ENCODE measurements at regions not wholly inside any gene's neighbourhood (a gene's known extent, or its start where the extent isn't known, plus 50 kb on each side); places are given as distances from the start of the nearest gene placed in this dataset.

DNA sequence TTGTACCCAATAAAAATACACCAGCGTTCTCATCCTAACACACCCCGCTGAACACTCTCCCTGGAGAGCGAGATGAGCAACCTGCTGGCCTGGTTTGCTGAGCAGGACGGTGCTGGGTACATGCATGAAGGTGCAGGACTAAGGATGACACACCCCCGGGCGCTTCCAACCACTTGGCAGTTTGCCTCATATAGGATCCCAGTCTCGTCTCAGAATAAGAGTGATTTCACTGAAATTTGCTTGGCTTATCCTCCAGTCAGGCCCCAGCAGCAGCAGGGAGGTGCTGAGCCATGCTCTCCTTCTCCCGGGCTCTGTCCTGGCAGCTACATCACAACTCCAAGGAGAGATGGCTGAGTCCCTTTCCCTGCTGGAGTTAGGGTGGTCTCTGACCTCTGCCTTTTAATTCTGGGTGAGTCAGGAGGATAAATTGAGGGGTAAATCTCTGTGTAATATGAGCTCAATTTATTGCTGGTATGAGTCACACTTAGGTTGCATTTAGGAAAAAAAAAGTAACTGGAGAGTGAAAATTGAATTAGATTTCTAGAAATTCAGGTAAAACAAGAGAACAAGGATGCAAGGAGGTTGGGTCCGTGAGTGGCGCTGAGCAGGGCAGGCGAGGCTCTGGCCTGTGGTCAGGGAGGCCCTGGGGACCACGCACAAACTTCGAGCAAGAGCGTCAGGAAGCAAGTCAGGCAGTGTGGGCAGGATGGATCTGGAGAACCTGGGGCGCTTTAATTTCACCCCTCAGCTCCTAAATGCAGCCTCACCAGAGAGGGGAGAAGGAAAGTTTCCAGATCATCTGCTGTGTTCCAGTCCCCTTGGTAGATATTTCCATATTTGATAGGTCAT, 974.0 kb downstream of the TBC1D22A start:
- no peaks in the 10 kb centered on the region for H3K36me3 ChIP-seq (ENCODE audit: control insufficient read depth, insufficient read depth, low read length)
- no peaks in the 10 kb centered on the region for H3K27me3 ChIP-seq (replicated peaks; ENCODE audit: control insufficient read depth, insufficient read depth, low read length)
- H3K4me3 ChIP-seq (replicated peaks; ENCODE audit: low read depth, low read length) = no peak overlapping the region
- DNase-seq (ENCODE audit: extremely low read depth, insufficient read length) = no peak
- TF ChIP-seq, protein P1, sequence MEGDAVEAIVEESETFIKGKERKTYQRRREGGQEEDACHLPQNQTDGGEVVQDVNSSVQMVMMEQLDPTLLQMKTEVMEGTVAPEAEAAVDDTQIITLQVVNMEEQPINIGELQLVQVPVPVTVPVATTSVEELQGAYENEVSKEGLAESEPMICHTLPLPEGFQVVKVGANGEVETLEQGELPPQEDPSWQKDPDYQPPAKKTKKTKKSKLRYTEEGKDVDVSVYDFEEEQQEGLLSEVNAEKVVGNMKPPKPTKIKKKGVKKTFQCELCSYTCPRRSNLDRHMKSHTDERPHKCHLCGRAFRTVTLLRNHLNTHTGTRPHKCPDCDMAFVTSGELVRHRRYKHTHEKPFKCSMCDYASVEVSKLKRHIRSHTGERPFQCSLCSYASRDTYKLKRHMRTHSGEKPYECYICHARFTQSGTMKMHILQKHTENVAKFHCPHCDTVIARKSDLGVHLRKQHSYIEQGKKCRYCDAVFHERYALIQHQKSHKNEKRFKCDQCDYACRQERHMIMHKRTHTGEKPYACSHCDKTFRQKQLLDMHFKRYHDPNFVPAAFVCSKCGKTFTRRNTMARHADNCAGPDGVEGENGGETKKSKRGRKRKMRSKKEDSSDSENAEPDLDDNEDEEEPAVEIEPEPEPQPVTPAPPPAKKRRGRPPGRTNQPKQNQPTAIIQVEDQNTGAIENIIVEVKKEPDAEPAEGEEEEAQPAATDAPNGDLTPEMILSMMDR (IDR thresholded peaks at IDR 0.05; ENCODE audit: insufficient read depth, low read length, poor library complexity, severe bottlenecking) = no peak

DNA sequence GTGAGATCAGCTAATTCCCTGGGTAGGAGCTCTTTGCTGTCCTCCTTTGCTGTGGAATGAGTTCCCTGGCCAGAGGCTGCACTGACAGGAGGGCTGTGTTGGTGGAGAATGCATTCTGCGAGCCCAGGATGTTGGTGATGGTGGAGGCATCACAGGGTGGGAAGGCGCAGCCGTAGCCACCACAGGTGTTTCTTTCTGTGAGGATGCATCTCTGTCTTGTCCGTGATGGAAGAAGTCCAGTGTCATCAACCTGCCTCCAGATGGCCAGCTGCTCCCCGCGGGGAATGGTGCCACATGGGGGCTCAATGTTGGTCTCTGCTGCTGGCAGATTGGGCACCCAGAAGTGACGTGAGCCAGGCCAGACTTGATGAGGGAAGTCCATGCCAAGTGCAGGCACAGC, 972.1 kb downstream of the TBC1D22A start:
- TF ChIP-seq, protein P1 (IDR thresholded peaks at IDR 0.05; ENCODE audit: insufficient read depth, low read length, poor library complexity, severe bottlenecking) = no peak
- Histone ChIP-seq H3K4me3 (replicated peaks; ENCODE audit: low read depth, low read length) (no peak overlapping the region), H3K36me3 (ENCODE audit: control insufficient read depth, insufficient read depth, low read length) (no peaks in the 10 kb centered on the region), H3K27me3 (replicated peaks; ENCODE audit: control insufficient read depth, insufficient read depth, low read length) (no peaks in the 10 kb centered on the region)
- no peak for DNase-seq (ENCODE audit: extremely low read depth, insufficient read length)

DNA sequence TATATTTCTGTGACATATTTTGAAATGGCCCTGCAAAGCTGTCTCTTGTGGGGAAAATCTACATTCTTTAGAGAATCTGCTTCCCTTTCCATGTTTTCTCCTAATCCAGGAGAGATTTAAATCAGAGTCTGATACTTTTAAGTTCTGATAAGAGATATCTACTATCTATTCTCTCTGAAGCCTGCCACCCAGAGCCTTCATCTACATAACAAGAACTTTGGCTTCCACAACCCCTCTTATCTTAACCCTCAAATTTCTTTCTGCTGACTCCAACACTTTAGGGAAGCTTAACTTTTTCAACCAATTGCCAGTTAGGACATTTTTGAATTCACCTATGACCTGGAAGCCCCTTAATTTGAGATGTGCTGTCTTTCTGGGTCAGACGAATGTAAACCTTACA, 965.2 kb downstream of the TBC1D22A start:
- DNase-seq (ENCODE audit: extremely low read depth, insufficient read length) = no peak
- no peaks in the 10 kb centered on the region for H3K36me3 ChIP-seq (ENCODE audit: control insufficient read depth, insufficient read depth, low read length)
- no peaks in the 10 kb centered on the region for H3K27me3 ChIP-seq (replicated peaks; ENCODE audit: control insufficient read depth, insufficient read depth, low read length)
- H3K4me3 ChIP-seq (replicated peaks; ENCODE audit: low read depth, low read length) = no peak overlapping the region
- TF ChIP-seq, protein P1 (IDR thresholded peaks at IDR 0.05; ENCODE audit: insufficient read depth, low read length, poor library complexity, severe bottlenecking) = no peak

DNA sequence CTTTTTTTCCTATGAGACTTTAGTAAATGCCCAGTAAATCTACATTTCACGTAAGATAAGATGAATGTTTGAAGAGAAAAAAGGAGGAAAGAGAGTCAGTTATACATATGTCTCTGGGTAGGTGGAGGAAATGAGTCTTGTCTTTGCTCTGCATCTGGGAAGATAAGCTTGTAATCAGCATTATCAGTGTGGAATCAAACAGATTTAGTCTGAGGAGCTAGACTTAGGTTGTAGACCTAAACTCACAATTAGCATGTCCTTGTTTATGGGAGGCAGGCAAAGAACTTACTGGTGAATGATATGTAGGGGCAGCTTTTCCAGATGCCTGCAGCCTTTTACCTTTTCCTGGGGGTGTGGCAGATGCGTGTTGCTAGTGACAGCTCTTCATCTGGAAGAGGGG, 962.3 kb downstream of the TBC1D22A start:
- Histone ChIP-seq H3K27me3 (replicated peaks; ENCODE audit: control insufficient read depth, insufficient read depth, low read length) (no peaks in the 10 kb centered on the region), H3K36me3 (ENCODE audit: control insufficient read depth, insufficient read depth, low read length) (no peaks in the 10 kb centered on the region), H3K4me3 (replicated peaks; ENCODE audit: low read depth, low read length) (no peak overlapping the region)
- TF ChIP-seq, protein P1 (IDR thresholded peaks at IDR 0.05; ENCODE audit: insufficient read depth, low read length, poor library complexity, severe bottlenecking) = no peak
- DNase-seq (ENCODE audit: extremely low read depth, insufficient read length) = no peak

DNA sequence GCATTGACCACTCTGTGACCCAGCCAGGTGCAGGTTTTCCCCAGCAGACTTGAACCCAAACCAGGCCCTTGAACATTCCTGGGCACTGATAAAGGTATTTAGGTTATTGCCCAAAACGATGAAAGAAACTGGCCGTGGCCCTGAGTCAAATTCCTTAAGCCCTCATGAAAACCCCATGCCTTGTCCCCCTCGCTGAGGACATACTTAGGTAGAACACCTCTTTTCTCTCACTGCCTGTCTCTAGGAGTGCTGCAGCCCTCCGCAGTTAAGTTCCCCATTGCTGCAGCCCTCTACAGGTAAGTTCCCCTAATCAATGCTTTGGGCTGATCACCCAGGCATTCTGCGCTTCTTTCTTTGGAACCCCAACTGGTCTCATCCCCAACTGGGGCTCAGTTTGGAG, 961.6 kb downstream of the TBC1D22A start:
- TF ChIP-seq, protein P1 (IDR thresholded peaks at IDR 0.05; ENCODE audit: insufficient read depth, low read length, poor library complexity, severe bottlenecking) = no peak
- Histone ChIP-seq H3K36me3 (ENCODE audit: control insufficient read depth, insufficient read depth, low read length) (no peaks in the 10 kb centered on the region), H3K27me3 (replicated peaks; ENCODE audit: control insufficient read depth, insufficient read depth, low read length) (no peaks in the 10 kb centered on the region), H3K4me3 (replicated peaks; ENCODE audit: low read depth, low read length) (no peak overlapping the region)
- no peak for DNase-seq (ENCODE audit: extremely low read depth, insufficient read length)
